SIG-M5 (cell line): ENCODE measurements at regions not wholly inside any gene's neighbourhood (a gene's known extent, or its start where the extent isn't known, plus 50 kb on each side); places are given as distances from the start of the nearest gene placed in this dataset.

Experiments used
- DNase-seq: peaks from one replicate; lab custom pipeline; 2025; lab: John Stamatoyannopoulos, UW

DNA sequence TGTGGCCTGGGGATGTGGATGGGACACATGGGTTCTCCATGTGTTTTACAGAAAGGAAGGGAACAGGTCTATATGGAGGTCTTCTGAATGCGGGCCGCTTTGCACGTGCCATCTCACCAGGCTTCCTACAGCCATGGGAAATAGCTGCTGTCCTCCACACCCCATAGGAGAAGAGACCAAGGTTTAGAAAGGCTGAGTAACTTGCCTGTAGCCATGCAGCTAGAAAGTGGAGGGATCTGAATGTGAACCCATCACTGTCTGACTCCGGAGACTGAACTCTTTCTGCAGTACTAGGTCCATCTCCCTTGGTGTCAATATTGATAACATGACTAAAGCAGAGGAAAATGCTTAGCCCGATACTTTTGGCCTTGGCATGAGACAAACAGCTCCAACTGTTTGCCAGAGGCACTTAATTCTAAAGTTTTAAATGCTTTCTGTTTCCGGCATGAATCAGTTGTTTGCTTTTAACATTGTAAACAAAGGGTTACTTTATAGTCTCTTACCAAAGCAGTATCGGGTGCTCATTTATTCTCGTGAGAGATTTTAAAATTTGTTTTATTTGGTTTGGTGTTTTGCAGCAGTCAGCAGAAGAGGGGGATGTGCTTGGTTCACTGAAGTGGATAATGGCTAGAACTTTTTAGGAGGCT, 64.8 kb upstream of the LOXL4 start:
- no peak for DNase-seq

GRCh38 chr10:98331885-98332284, 63.9 kb upstream of the LOXL4 start:
- no peak for DNase-seq

DNA sequence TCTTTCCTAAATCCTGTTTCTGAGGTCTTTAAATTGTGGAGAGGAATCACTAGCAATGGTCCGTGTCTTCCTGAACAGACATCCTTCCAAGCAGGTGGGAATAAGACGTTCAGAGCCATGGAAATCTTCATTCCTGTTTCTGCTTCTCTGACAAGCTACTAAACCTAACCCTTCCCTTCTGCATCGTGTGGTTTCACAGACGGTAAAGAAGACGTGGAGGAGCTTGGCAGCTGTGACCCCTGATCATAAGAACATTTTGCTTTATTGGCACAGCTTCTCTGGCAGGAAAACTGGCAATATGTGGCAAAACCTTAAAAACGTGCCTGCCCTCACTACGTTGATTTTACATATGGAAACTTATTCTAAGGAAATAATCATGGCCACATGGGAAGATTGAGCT, 63.0 kb upstream of the LOXL4 start:
- DNase-seq: no peak

- no peak for DNase-seq
Observed at GRCh38 chr10:98328640-98329039, 60.6 kb upstream of the LOXL4 start.

DNA sequence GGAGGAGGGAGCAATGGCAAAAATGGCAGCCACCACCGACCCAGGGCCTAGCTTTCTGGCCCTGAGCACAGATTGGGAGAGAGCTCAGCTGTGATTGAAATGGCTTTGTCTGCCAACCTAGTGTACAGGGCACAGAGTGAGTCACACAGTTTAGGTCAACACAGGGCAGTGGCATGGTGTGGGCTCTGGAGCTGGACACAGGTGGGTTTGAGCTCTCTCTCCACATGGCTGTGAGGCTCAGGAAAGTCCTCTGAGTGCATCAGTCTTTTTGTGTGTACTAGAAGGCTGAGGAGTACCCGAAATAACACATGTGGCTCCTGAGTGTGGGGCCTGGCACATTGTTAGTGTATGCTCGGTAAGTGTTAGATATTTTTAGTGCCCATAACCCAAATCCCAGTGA, 60.2 kb upstream of the LOXL4 start:
- no peak for DNase-seq

- no peak for DNase-seq
Observed at GRCh38 chr10:98326621-98327027, 58.6 kb upstream of the LOXL4 start.

DNA sequence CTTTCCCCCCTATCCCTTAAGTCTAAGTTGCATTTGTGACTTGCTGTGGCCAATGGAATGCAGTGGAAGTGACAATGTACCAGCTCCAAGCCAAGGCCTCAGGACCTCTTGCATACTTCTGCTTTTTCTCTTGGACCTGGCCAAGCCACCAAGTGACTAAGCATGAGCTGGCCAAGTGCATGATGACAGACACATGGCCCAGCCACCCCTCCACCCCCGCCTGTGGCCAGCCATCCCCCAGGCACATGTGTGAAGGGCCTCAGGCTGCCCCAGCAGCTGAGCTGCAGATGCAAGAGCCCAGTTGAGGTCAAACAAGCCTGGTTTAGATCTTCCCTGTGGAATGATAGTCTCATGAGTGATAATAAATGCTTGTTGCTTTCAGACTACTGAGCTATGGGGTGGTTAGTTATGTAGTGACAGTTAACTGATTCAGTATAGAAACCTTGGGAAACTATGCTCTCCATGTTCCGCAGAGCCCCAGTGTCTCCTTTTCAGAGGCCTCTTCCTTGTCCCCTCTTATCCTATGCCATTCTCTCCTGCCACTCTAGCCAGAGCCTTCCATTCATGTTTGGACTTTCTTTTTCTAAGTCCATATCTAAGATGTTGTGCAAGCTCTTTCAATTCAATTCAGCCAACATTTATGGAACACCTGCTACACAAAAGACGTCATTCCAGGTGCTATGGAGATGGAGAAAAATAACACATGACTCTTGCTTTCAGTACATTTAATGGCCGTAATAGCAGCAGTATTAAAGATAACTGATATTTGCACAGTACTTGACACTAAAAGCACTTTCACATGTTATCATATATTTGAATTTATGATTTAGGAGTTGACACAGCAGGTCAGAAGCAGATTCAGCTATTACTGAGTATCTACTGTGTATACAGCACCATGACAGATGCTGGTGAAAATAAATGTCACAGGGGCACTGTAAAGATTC, 55.5 kb upstream of the LOXL4 start:
- DNase-seq: peak; percentile 30

DNA sequence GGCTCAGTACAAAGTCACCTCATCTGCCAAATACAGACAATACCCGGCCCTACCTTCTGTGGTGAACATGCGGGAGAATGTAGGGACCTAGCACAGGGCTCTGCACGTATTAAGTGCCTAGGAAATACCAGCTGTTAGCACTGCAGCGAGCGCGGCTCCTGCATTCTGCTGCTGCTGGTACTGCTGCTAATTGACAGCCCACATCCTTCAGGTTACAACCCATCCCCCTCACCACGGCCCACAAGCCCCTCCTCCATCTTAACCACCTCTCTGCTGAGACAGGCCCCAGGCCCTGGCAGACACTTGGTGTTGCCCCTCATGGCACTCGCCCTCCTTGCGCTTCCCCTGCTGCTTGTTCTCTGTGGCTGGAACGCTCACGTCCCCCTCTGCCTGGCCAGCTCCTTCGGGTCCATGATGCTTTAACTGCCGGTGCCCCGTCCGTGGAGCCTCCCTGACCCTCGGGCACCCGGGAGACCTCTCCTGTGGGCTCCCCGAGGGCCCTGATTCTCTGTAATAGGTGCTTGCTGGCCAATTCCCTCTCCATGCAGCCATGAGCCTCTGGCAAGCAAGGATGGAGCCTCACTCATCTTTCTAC, 53.3 kb upstream of the LOXL4 start:
- DNase-seq: no peak

DNA sequence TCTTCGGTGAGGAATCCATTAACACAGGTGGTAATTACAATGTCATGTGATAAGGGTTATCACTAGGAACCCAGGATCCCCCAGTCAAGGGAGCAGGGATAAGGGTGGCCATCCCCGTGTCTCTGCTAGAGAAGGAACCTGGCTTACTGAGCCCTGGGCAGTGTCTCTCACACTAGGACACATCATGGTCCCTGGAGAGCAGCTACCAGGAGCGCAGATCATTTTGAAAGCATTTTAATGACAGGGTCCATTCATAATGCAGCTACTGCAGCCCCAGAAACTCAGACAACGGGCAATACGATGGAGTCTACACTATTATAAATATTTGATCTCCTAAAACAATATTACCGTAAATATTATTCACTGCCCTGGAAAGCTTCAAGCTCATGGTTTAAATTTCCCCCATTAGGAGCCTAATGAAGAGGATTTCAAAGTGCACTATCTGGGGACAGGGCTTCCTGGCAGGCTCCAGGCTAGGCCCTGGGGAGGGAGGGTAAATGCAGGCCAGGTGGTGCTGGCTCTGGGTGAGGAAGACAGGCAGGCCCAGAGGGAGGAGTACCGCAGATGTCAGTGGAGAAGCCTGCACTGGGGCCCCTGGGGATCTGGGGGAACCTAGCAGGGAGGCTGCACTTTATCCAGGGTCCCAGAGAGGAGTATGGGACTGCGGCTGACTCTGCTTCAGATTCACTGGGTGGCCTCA, 52.6 kb upstream of the LOXL4 start:
- DNase-seq: no peak

DNA sequence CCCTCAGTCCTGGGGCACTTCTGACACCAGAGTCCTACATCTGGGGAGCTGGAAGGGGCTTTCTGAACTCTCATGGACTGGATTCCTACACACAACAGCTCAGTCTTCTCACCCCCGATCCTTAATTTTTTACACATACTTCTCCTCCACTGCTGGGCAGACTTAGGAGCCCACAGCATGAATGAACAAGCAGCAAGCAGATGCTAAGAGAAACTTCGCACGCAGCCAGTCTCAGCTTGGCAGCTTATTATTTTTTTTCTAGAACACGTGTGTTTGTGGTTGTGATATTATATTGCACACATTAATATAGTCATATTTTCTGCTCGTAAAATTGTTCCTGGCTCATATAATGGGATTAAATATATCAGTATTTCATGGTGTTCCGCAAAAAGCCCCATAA, 50.9 kb upstream of the LOXL4 start:
- no peak for DNase-seq
